PC-9 (cell line): ENCODE measurements at regions not wholly inside any gene's neighbourhood (a gene's known extent, or its start where the extent isn't known, plus 50 kb on each side); places are given as distances from the start of the nearest gene placed in this dataset.

Source experiments
- BruUV-seq: library from RNA; stranded (reverse); fragments of 400-500 nt; replicated peaks from 2 replicates; lab custom pipeline; 2021; lab: Mats Ljungman, UMichigan
- CTCF ChIA-PET: fragments of 300-600 bp; sonication (Branson Sonifier 250); formaldehyde crosslinking; loops from one replicate; lab custom pipeline; 2022; ENCODE audit warnings: antibody characterized with exemption; lab: Charles Lee
- POLR2A ChIA-PET: fragments of 300-600 bp; sonication (Branson Sonifier 250); formaldehyde crosslinking; loops from one replicate; lab custom pipeline; 2022; ENCODE audit warnings: antibody characterized with exemption; ENCODE audit not compliant: unreplicated experiment; lab: Charles Lee
- DNase-seq, 2 experiments: peaks; one replicate each; pipeline versions ENCODE4 v3.0.0 to v3.0.0-alpha.2; 2015 to 2022; ENCODE audit warnings: mixed read lengths in 1 of 2
- H2AFZ ChIP-seq: fragments of 200-600 bp; sonication (generic); 2 replicates; pipeline ENCODE4 v1.8.1; 2017; ENCODE audit warnings: antibody characterized with exemption
- H3F3A ChIP-seq: fragments of 200-600 bp; sonication (generic); 2 replicates; pipeline ENCODE4 v1.8.1; 2017; ENCODE audit warnings: antibody characterized with exemption, mild to moderate bottlenecking, low read depth; ENCODE audit not compliant: insufficient read depth
- H3K27ac ChIP-seq: fragments of 200-600 bp; sonication (generic); 2 replicates; pipeline ENCODE4 v1.6.1; 2016; ENCODE audit warnings: mixed run types
- H3K27me3 ChIP-seq: fragments of 200-600 bp; sonication (generic); 2 replicates; pipeline ENCODE4 v1.6.1; 2016; ENCODE audit warnings: low read depth, mixed run types; ENCODE audit not compliant: insufficient read depth
- H3K36me3 ChIP-seq: fragments of 200-600 bp; sonication (generic); 2 replicates; pipeline ENCODE4 v1.6.1; 2016; ENCODE audit warnings: low read depth, mixed run types
- H3K4me1 ChIP-seq: fragments of 200-600 bp; sonication (generic); replicated peaks from 2 replicates; pipeline ENCODE4 v1.6.1; 2016; ENCODE audit warnings: mixed run types; ENCODE audit not compliant: insufficient read depth
- H3K4me2 ChIP-seq: fragments of 200-600 bp; sonication (generic); 2 replicates; pipeline ENCODE4 v1.6.1; 2017; ENCODE audit warnings: mixed run types
- H3K4me3 ChIP-seq: fragments of 200-600 bp; sonication (generic); 2 replicates; pipeline ENCODE4 v1.6.1; 2016; ENCODE audit warnings: mixed run types
- H3K79me2 ChIP-seq: fragments of 200-600 bp; sonication (generic); 2 replicates; pipeline ENCODE4 v1.6.1; 2017; ENCODE audit warnings: low read depth, mixed run types
- H3K9me2 ChIP-seq: fragments of 200-600 bp; sonication (generic); 2 replicates; pipeline ENCODE4 v1.8.1; 2017; ENCODE audit warnings: mild to moderate bottlenecking; ENCODE audit not compliant: insufficient read depth
- H3K9me3 ChIP-seq: fragments of 200-600 bp; sonication (generic); 2 replicates; pipeline ENCODE4 v1.8.1; 2016; ENCODE audit warnings: low read depth; ENCODE audit not compliant: insufficient read depth
- H4K20me1 ChIP-seq: fragments of 200-600 bp; sonication (generic); 2 replicates; pipeline ENCODE4 v1.8.1; 2017; ENCODE audit not compliant: insufficient read depth
- EZH2 ChIP-seq: fragments of 200-600 bp; sonication (generic); IDR thresholded peaks from 2 replicates; pipeline ENCODE4 v1.8.0; 2017; ENCODE audit warnings: antibody characterized with exemption, low read depth
- intact Hi-C: fragments of 100-400 bp; cut with micrococcal nuclease; formaldehyde crosslinking; loops from one replicate; pipeline ENCODE4 v1.10.0; 2022; ENCODE audit not compliant: unreplicated experiment
- TF ChIP-seq, protein P1 (sequence below): fragments of 200-600 bp; sonication (generic); conservative IDR thresholded peaks from 2 replicates; pipeline ENCODE4 v1.6.1; 2017; ENCODE audit warnings: mixed run types, antibody characterized with exemption, mild to moderate bottlenecking, moderate library complexity

DNA sequence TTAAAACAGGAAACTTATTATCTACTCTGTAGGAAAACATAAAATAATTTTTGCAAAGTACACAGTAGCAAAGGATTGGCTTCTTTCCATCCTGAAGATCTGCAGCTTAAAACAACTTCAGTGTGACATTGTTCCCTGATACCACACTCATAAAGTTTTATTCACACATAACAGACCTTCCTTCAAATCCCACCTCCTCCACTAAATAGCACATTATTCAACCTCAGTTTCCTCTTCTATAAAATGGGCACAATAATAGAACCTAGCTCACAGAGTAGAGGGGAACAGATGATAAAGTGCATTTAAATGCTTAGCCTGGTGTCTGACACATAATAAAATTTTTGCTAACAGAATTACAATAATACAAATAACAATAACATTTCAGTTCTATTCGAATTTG, 250.4 kb upstream of the RBBP8 start:
- H3K4me3 ChIP-seq = no peak overlapping the region
- POLR2A ChIA-PET = no interaction called here
- CTCF ChIA-PET = no interaction called here

DNA sequence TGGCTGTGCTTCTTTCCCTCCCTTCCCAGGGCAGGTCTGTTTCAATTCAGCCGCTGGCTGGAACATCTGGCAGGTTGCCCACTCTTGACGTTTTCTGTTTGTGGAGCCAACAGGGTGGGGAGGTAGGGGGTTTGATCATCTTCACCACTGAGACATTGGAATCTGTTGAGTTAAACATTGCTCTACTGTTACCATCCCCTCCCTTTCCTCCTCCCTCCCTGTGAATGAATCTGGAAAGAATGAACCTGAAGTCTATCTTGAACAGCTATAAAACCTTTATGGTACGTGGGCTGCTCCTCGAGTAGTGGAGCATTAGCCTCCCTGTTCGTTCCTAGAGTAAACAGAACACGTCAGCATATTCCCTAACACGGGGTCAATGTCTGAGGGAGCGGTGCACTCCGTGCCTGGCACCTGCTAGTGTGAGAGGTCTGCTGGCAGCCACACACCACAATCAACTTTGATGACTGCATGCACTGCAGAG, 249.9 kb upstream of the RBBP8 start:
- no peak overlapping the region for H3K27ac ChIP-seq
- no peaks in the 10 kb centered on the region for H3K36me3 ChIP-seq
- no peaks in the 10 kb centered on the region for H4K20me1 ChIP-seq
- no TSS peak for BruUV-seq
- intact Hi-C loops = no loop called here
- no peaks in the 10 kb centered on the region for H3K9me2 ChIP-seq
- no peaks in the 10 kb centered on the region for H3K9me3 ChIP-seq
- H3K4me1 ChIP-seq = no peaks in the 10 kb centered on the region
- peak in 1 of 2 experiments; percentile 26 for DNase-seq
- H3K27me3 ChIP-seq = no peaks in the 10 kb centered on the region
- no peak overlapping the region for H2AFZ ChIP-seq
- TF ChIP-seq, protein P1, sequence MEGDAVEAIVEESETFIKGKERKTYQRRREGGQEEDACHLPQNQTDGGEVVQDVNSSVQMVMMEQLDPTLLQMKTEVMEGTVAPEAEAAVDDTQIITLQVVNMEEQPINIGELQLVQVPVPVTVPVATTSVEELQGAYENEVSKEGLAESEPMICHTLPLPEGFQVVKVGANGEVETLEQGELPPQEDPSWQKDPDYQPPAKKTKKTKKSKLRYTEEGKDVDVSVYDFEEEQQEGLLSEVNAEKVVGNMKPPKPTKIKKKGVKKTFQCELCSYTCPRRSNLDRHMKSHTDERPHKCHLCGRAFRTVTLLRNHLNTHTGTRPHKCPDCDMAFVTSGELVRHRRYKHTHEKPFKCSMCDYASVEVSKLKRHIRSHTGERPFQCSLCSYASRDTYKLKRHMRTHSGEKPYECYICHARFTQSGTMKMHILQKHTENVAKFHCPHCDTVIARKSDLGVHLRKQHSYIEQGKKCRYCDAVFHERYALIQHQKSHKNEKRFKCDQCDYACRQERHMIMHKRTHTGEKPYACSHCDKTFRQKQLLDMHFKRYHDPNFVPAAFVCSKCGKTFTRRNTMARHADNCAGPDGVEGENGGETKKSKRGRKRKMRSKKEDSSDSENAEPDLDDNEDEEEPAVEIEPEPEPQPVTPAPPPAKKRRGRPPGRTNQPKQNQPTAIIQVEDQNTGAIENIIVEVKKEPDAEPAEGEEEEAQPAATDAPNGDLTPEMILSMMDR = no peak
- TF ChIP-seq EZH2 = no peak
- ChIA-PET POLR2A (no interaction called here), CTCF (no interaction called here)
- H3F3A ChIP-seq = no peaks in the 10 kb centered on the region
- H3K79me2 ChIP-seq = no peaks in the 10 kb centered on the region
- H3K4me2 ChIP-seq = no peak overlapping the region
- H3K4me3 ChIP-seq = no peak overlapping the region

More for the DNA sequence above, 250.4 kb upstream of the RBBP8 start:
- no peaks in the 10 kb centered on the region for H3K9me2 ChIP-seq
- H4K20me1 ChIP-seq = no peaks in the 10 kb centered on the region
- no peaks in the 10 kb centered on the region for H3K9me3 ChIP-seq
- H3F3A ChIP-seq = no peaks in the 10 kb centered on the region
- TF ChIP-seq, protein P1 = no peak
- TF ChIP-seq EZH2 = no peak
- intact Hi-C loops = no loop called here
- no peaks in the 10 kb centered on the region for H3K27me3 ChIP-seq
- DNase-seq = no peak
- BruUV-seq = no TSS peak
- no peak overlapping the region for H3K27ac ChIP-seq
- no peaks in the 10 kb centered on the region for H3K4me1 ChIP-seq
- H3K4me2 ChIP-seq = no peak overlapping the region
- no peaks in the 10 kb centered on the region for H3K36me3 ChIP-seq
- H2AFZ ChIP-seq = no peak overlapping the region
- no peaks in the 10 kb centered on the region for H3K79me2 ChIP-seq

DNA sequence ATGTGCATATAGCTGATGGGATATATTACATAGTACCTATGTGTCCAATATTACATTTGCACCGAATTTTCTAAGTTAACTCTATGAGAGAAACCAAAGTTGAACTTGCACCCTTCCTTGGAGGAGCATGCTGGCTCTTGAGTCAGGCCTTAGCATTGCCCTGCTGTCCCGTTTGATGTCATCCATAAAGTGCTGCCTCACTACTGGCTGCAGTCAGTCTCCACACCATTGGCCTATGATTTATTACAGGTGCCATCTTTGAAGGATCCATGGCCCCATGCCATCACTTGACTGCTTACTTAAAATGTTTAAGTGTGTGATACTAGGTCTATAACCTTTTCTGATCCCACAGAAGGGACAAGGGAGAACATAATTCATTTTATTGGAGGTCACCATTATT, 249.3 kb upstream of the RBBP8 start:
- no peak overlapping the region for H3K4me3 ChIP-seq
- POLR2A ChIA-PET = no interaction called here

More for the DNA sequence above, 249.3 kb upstream of the RBBP8 start:
- Histone ChIP-seq H3K4me1 (no peaks in the 10 kb centered on the region), H2AFZ (no peak overlapping the region), H3K9me3 (no peaks in the 10 kb centered on the region), H3K27me3 (no peaks in the 10 kb centered on the region), H3K36me3 (no peaks in the 10 kb centered on the region), H3K27ac (no peak overlapping the region), H3K4me2 (no peak overlapping the region), H3F3A (no peaks in the 10 kb centered on the region), H4K20me1 (no peaks in the 10 kb centered on the region), H3K79me2 (no peaks in the 10 kb centered on the region), H3K9me2 (no peaks in the 10 kb centered on the region)
- BruUV-seq = no TSS peak
- intact Hi-C loops = no loop called here
- TF ChIP-seq EZH2 = no peak
- TF ChIP-seq, protein P1 = no peak
- CTCF ChIA-PET = no interaction called here
- DNase-seq = no peak
